T-helper 2 cell treated with Interferon-gamma antibody and Interleukin-4, amounts not matched to agents 5 μg/mL and 100 μg/mL, for 36 hours (primary cell): ENCODE measurements at regions not wholly inside any gene's neighbourhood (a gene's known extent, or its start where the extent isn't known, plus 50 kb on each side); places are given as distances from the start of the nearest gene placed in this dataset.
"Not testable (repeated sequence)": the region's sequence is repeated elsewhere in the genome, so short reads cannot be mapped to it uniquely, and the experiment has no call there.

ENCODE experiments used
- DNase-seq: peaks from one replicate; pipeline ENCODE4 v3.0.0; 2021; ENCODE audit warnings: low spot score
- H3K27ac Mint-ChIP-seq: one replicate; pipeline ENCODE4 v1.8.0; 2021; ENCODE audit warnings: mild to moderate bottlenecking, mixed read lengths
- H3K27me3 Mint-ChIP-seq: one replicate; pipeline ENCODE4 v1.8.0; 2021; ENCODE audit warnings: low read depth, mixed read lengths
- H3K36me3 Mint-ChIP-seq: one replicate; pipeline ENCODE4 v1.8.0; 2021; ENCODE audit warnings: low read depth, mixed read lengths
- H3K4me1 Mint-ChIP-seq: one replicate; pipeline ENCODE4 v1.8.0; 2021; ENCODE audit warnings: low read depth, mixed read lengths
- H3K4me3 Mint-ChIP-seq: one replicate; pipeline ENCODE4 v1.8.0; 2022; ENCODE audit warnings: mild to moderate bottlenecking, moderate library complexity, mixed read lengths
- H3K9me3 Mint-ChIP-seq: one replicate; pipeline ENCODE4 v1.8.0; 2021; ENCODE audit warnings: mixed read lengths

DNA sequence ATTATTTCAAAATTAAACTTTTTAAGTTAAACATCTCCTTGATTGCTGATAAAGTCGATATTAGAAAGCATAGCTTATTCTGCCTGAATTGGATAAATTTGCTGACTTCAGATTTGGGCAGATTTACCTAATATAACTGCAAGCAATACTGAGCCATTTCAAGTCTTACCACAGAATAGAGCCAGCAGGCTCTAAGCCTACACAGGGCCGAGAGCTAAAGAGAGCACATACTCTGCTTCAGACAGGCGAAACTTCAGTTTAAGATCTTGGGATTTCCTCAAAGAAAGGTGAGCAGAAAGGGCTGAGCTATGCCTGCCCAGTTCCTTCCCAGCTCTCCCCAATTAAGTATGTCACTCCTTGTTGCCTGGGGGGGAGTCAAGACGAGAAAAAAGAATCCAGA is 240.6 kb upstream of the NOCT start:
- H3K27me3 Mint-ChIP-seq, result no peaks in the 10 kb centered on the region
- H3K36me3 Mint-ChIP-seq, result no peaks in the 10 kb centered on the region
- DNase-seq, result no peak
- H3K4me3 Mint-ChIP-seq, result no peak overlapping the region
- no peaks in the 10 kb centered on the region for H3K9me3 Mint-ChIP-seq
- H3K27ac Mint-ChIP-seq, result no peak overlapping the region
- H3K4me1 Mint-ChIP-seq, result no peaks in the 10 kb centered on the region

DNA sequence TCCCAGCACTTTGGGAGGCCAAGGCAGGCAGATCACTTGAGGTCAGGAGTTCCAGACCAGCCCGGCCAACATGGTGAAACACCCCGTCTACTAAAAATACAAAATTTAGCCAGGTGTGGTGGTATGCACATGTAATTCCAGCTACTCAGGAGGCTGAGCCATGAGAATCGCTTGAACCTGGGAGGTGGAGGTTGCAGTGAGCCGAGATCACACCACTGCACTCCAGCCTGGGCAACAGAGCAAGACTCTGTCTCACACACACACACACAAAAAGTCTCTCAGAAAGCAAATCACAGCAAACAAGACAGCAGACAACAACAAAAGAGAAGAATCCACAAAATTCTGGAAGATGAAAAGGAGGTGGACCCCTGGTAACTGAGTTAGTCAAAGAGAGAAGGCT is 241.5 kb upstream of the NOCT start:
- H3K4me3 Mint-ChIP-seq, H3K27me3 Mint-ChIP-seq, H3K27ac Mint-ChIP-seq, H3K36me3 Mint-ChIP-seq, H3K9me3 Mint-ChIP-seq, H3K4me1 Mint-ChIP-seq, DNase-seq: not testable (repeated sequence)

DNA sequence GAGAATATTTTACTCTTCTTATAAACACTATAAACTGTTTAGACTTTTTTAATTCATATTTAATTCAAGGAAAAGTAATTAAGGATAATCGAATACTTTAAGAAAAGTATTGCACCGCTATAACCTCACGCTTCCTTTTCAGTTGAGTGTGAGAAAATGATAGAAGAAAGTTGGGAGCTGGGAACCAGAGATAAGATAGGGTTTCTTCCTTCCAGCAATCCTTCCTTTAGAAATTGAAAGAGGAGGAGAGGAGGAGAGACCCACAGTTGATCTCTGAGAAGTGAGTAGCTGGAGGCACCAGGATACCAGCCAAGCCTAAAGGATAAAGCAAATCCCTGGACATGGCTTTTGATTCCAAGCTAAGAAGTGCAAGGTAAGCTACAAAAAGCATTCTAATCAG is 242.3 kb upstream of the NOCT start:
- no peaks in the 10 kb centered on the region for H3K9me3 Mint-ChIP-seq
- no peak for DNase-seq
- H3K27ac Mint-ChIP-seq, result no peak overlapping the region
- no peak overlapping the region for H3K4me3 Mint-ChIP-seq
- no peaks in the 10 kb centered on the region for H3K36me3 Mint-ChIP-seq
- H3K4me1 Mint-ChIP-seq, result no peaks in the 10 kb centered on the region
- no peaks in the 10 kb centered on the region for H3K27me3 Mint-ChIP-seq

DNA sequence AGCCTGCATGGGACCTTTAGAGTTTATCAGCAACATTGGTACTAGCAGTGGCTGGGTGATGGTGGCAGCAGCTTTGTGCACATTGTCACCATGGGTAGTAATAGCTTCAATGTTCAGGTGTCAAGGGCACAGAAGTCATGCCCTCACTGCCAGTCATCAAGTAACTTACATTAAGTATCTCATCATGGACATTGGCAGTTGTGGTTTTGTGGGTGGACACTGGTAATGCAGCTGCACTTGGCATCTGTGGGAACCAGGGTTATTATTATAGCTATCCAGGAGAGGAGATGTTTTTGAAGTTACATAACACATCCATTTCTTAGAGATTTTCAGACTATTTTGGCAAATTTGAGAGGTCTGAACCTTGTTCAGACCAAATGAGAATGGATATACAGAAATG is 243.2 kb upstream of the NOCT start:
- no peak for DNase-seq
- Mint-ChIP-seq H3K9me3 (no peaks in the 10 kb centered on the region), H3K36me3 (no peaks in the 10 kb centered on the region)

DNA sequence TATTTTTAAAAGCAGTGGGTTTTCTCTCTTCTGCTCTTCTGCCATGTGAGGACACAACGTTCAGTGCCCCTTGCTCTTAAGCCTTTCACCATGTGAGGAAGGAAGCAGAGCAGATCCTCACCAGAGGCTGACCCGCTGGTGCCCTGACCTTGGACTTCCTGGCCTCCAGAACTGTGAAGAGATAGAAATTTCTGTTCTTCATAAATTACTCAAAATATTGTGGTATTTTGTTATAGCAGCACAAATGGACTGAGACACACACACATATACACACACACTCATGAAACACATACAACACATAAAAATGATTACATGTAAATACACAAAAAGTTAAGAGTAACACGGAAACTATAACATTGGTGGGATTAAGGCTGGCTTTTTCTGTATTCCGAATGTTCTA is 244.8 kb upstream of the NOCT start:
- no peaks in the 10 kb centered on the region for H3K4me1 Mint-ChIP-seq
- H3K4me3 Mint-ChIP-seq, result no peak overlapping the region
- H3K36me3 Mint-ChIP-seq, result no peaks in the 10 kb centered on the region
- H3K27me3 Mint-ChIP-seq, result no peaks in the 10 kb centered on the region
- no peak for DNase-seq
- no peak overlapping the region for H3K27ac Mint-ChIP-seq
- H3K9me3 Mint-ChIP-seq, result no peaks in the 10 kb centered on the region

More for the DNA sequence above, 243.2 kb upstream of the NOCT start:
- H3K4me1 Mint-ChIP-seq, result no peaks in the 10 kb centered on the region
- no peaks in the 10 kb centered on the region for H3K27me3 Mint-ChIP-seq
- no peak overlapping the region for H3K4me3 Mint-ChIP-seq
- no peak overlapping the region for H3K27ac Mint-ChIP-seq

DNA sequence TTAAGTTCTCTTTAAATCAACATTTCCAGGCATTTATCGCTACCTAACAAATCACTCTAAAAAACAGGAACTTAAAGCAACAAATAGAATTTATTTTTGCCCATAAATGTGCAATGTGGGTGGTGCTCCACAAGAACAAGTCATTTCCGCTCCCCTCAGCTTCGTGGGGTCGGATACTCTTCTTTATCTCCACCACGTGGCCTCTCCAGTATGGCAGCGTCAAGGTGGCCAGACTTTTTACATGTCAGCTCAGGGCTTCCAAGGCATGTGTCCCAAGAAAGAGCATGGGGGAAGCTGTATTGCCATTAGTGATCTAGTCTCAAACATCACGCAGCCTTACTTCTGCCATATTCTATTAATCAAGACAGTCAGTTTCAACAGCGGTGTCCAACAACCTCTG is 249.2 kb upstream of the NOCT start:
- no peak overlapping the region for H3K27ac Mint-ChIP-seq
- H3K27me3 Mint-ChIP-seq, result no peaks in the 10 kb centered on the region
- H3K36me3 Mint-ChIP-seq, result no peaks in the 10 kb centered on the region
- no peaks in the 10 kb centered on the region for H3K4me1 Mint-ChIP-seq
- no peak for DNase-seq
- H3K9me3 Mint-ChIP-seq, result no peaks in the 10 kb centered on the region
- H3K4me3 Mint-ChIP-seq, result no peak overlapping the region

DNA sequence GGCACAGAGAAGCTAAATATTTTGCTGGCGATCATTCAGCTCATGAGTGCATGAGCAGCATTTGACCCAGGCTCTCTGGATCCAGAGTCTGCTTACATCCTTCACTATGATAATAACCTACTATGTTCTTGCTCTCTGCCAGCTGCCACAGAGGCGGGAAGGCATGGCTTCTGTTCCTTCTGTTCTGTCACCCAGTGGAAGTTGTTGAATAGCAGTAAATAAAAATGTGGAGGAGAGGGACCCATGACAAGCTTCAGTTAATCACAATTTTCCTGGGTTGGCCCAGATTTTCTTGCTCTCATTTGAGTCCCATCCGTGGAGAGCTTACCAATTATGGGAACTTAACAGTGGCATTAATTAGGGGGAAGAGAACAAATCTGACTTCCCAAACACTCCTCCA is 250.1 kb upstream of the NOCT start:
- no peak overlapping the region for H3K4me3 Mint-ChIP-seq
- H3K27ac Mint-ChIP-seq, result no peak overlapping the region
- DNase-seq, result no peak
- no peaks in the 10 kb centered on the region for H3K36me3 Mint-ChIP-seq
- H3K4me1 Mint-ChIP-seq, result no peaks in the 10 kb centered on the region
- no peaks in the 10 kb centered on the region for H3K27me3 Mint-ChIP-seq
- no peaks in the 10 kb centered on the region for H3K9me3 Mint-ChIP-seq

DNA sequence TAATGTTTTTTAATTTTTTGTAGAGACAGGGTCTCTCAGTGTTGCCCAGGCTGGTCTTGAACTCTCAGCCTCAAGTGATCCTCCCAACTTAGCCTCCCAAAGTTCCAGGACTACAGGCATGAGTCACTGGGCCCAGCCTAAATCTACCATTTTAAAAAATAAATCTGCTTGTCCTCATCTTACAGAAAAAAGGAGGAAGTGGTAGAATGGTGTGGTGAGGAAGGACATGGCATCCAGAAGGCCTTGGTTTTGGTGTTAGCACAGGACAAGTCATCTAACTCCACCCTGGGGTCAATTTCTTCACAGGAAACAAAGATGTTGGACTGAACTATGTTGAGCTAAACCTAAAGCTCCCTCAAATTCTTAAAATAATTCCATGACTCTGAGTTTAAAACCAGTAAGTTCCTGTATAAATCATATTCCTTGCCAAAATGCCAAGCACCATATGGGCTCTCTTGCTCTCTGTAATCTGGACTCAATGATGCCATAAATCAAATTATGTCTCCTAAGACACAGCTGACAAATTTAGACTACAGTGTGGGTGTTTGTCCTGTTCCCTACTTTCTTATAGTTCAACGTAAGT is 253.9 kb upstream of the NOCT start:
- H3K36me3 Mint-ChIP-seq, result no peaks in the 10 kb centered on the region
- no peak overlapping the region for H3K27ac Mint-ChIP-seq
- H3K4me1 Mint-ChIP-seq, result no peaks in the 10 kb centered on the region
- H3K9me3 Mint-ChIP-seq, result no peaks in the 10 kb centered on the region
- H3K4me3 Mint-ChIP-seq, result no peak overlapping the region
- no peaks in the 10 kb centered on the region for H3K27me3 Mint-ChIP-seq
- no peak for DNase-seq

DNA sequence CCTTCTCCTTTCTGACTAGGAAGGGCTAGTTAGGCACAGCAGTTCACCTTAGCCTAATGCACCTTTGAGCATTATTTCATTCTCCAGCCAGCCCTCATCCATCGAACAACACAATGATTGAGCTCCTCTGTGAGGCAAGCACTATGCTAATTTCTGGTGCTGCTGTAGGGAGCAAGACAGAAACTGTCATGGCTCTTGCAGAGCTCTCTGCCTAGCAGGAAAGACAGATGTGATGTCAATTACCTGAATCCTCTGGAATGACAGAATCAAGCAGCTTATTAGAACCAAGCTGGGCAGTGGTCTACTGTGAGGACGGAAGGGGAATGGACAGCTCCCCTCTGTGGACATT is 256.1 kb upstream of the NOCT start:
- Mint-ChIP-seq H3K27me3 (no peaks in the 10 kb centered on the region), H3K36me3 (no peaks in the 10 kb centered on the region), H3K4me3 (no peak overlapping the region), H3K27ac (no peak overlapping the region), H3K4me1 (no peaks in the 10 kb centered on the region), H3K9me3 (no peaks in the 10 kb centered on the region)
- DNase-seq, result no peak

DNA sequence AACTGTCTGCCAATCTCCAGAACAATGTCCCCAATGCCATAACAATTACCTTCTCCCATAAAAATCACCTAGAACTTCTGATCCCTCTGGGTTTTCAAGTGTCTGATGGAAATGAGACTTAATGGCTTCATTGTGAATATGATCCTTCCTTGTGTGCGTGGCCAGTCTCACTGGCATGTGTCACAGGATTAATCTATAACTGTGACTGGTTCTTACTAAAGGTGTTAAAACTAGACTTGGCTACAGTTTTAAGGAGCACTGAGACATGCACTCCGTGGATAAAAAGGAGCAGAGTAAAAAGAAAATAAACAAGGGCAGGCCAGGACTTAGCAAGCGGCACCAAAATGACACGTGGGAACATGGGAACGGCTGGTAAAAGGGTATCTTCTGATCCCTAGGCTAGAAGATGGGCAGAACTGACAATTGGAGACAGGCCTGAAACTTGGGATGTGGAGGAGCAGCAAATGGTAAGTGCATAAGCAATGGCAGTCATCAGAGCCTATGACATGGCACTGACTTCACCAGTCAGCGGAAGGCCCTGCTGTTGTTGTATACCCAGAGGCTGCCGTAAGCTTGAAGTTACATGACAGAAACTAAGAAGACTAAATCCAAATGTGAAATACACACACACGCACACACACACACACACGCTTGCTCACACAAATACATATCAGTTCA is 256.6 kb upstream of the NOCT start:
- Mint-ChIP-seq H3K27me3 (no peaks in the 10 kb centered on the region), H3K9me3 (no peaks in the 10 kb centered on the region), H3K4me3 (no peak overlapping the region), H3K27ac (no peak overlapping the region), H3K4me1 (no peaks in the 10 kb centered on the region), H3K36me3 (no peaks in the 10 kb centered on the region)
- no peak for DNase-seq

DNA sequence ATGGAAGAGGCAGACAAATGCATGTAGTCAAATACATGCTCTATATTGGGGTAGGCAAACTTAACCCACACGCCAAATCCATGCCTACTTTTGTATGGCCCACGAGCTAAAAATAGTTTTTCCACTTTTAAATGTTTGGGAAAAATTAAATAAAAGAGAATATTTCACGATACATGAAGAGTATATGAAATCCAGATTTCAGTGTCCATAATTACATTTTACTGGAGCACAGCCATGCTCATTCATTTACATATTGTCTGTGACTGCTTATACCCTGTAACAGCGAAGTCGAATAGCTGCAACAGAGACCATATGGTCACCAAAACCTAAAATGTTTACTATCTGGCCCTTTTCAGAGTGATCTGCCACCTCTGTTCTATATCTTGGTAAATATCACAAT is 257.4 kb upstream of the NOCT start:
- Mint-ChIP-seq H3K27ac (no peak overlapping the region), H3K36me3 (no peaks in the 10 kb centered on the region), H3K4me1 (no peaks in the 10 kb centered on the region), H3K4me3 (no peak overlapping the region), H3K9me3 (peaks cover 4% of the 10 kb centered on the region), H3K27me3 (no peaks in the 10 kb centered on the region)
- no peak for DNase-seq

DNA sequence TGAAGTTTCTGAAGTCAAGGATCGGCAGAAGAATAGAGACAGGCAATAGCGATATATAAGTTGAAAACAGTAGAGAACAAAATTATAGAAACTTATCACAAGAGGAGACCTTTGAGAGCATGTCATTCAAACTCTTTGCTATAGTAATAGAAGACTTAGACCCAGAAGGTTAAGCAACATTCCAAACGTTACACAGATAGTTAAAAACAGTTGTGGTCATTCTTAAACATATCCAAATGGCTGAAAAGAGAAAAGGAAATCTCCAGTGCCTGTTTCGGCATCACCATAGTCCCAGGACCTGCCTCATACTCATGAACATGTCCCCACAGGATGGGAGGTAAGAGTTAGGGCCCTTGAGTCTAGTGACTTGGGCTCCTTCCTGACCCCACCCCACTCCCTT is 258.1 kb upstream of the NOCT start:
- Mint-ChIP-seq H3K4me3 (no peak overlapping the region), H3K36me3 (no peaks in the 10 kb centered on the region), H3K27me3 (no peaks in the 10 kb centered on the region), H3K9me3 (peaks cover 5% of the 10 kb centered on the region), H3K27ac (no peak overlapping the region), H3K4me1 (no peaks in the 10 kb centered on the region)
- DNase-seq, result no peak

DNA sequence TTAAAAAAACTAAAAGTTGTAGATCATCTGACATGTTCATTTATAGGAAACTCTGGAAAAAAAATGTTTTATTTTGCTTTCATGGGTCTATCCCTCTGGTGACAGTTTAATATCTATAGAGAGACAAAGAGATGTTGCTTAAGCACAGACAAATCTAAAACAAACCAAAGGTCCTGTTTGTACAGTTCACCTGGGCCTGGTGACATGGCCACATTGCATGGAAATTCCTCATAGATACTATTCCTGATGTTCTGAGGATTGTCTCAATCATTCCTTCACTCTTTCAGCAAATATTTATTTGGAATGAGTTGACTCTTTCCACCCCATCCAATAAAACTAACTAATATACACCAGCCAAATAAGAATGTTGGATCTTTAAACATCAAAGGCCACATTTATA is 259.1 kb upstream of the NOCT start:
- H3K9me3 Mint-ChIP-seq, result peaks cover 5% of the 10 kb centered on the region
- H3K27ac Mint-ChIP-seq, result no peak overlapping the region
- no peaks in the 10 kb centered on the region for H3K27me3 Mint-ChIP-seq
- DNase-seq, result no peak
- no peaks in the 10 kb centered on the region for H3K36me3 Mint-ChIP-seq
- no peaks in the 10 kb centered on the region for H3K4me1 Mint-ChIP-seq
- no peak overlapping the region for H3K4me3 Mint-ChIP-seq

DNA sequence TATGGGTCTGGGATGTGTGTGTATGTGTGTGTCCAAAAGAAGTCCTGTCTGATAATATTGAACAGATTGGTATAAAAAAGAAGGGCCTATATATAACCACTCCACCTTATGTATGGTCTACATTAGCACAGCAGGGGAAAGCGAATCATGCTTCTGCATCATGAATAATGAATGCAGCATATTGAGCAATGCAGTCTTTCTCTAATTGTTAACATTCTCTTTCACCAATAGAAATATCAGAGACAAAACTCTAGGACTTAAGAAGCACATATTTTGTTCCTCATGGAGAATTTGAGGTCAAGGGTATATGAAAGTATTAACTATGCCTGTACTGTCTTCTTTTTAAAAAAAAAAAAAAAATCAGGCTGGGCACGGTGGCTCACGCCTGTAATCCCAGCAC is 264.3 kb upstream of the NOCT start:
- Mint-ChIP-seq H3K27me3 (peaks cover 1% of the 10 kb centered on the region), H3K9me3 (peaks cover 5% of the 10 kb centered on the region), H3K36me3 (no peaks in the 10 kb centered on the region)

DNA sequence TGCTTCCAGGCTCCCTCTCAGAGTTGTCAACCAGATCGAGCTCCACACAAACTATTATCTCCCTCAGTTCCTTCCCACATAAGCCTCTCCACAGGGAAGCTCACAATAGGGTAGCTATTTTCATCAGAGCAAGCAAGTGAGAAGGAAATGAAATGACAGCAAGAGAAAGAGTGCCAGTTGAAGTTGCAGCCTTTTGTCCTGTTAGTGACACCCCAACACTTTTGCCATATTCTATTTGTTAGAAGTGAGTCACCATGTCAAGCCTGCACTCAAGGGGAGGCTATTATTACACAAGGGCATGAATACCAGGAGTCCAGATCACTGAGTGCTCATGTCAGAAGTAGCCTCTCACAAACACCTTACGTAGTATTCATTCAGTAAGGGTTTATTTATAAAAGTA is 266.3 kb upstream of the NOCT start:
- Mint-ChIP-seq H3K9me3 (peaks cover 5% of the 10 kb centered on the region), H3K4me3 (no peak overlapping the region), H3K27me3 (peaks cover 1% of the 10 kb centered on the region), H3K36me3 (no peaks in the 10 kb centered on the region), H3K4me1 (no peaks in the 10 kb centered on the region), H3K27ac (no peak overlapping the region)
- no peak for DNase-seq

More for the DNA sequence above, 264.3 kb upstream of the NOCT start:
- no peaks in the 10 kb centered on the region for H3K4me1 Mint-ChIP-seq
- DNase-seq, result no peak
- H3K27ac Mint-ChIP-seq, result no peak overlapping the region
- H3K4me3 Mint-ChIP-seq, result no peak overlapping the region
